Right atrium auricular region (tissue), 2 donors: ENCODE measurements at regions not wholly inside any gene's neighbourhood (a gene's known extent, or its start where the extent isn't known, plus 50 kb on each side); places are given as distances from the start of the nearest gene placed in this dataset.

Experiments
- DNase-seq: peaks from one replicate; pipeline ENCODE4 v3.0.0-alpha.2; 2019; ENCODE audit warnings: low spot score
- H3K27ac ChIP-seq, 2 donors: fragments of 200-600 bp; sonication (generic); 1 replicate in 1 of 2; 2 replicates in 1 of 2; pipeline ENCODE4 v1.5.1; 2016 to 2019
- H3K27me3 ChIP-seq, 2 donors: fragments of 200-600 bp; sonication (generic); one replicate each; pipeline versions ENCODE4 v1.5.1 to v1.6.0; 2017 to 2019
- H3K36me3 ChIP-seq: fragments of 200-600 bp; sonication (generic); one replicate; pipeline ENCODE4 v1.5.1; 2016
- H3K4me1 ChIP-seq, 2 donors: fragments of 200-600 bp; sonication (generic); one replicate each; pipeline versions ENCODE4 v1.5.1 to v1.6.0; 2017 to 2019
- H3K4me3 ChIP-seq, 2 donors: fragments of 200-600 bp; sonication (generic); 1 replicate in 1 of 2; 2 replicates in 1 of 2; pipeline ENCODE4 v1.5.1; 2017 to 2019; ENCODE audit warnings: mild to moderate bottlenecking in 1 of 2, moderate library complexity in 1 of 2
- H3K9me3 ChIP-seq, 2 donors: fragments of 200-600 bp; sonication (generic); one replicate each; pipeline ENCODE4 v1.5.1; 2019
- CTCF ChIP-seq, 2 donors: fragments of 200-600 bp; sonication (generic); IDR thresholded peaks; one replicate each; pipeline ENCODE4 v1.5.1; 2019; ENCODE audit warnings: antibody characterized with exemption in 2 of 2

GRCh38 chr2:156009293-156009692 lies 323.2 kb downstream of the NR4A2 start:
- Histone ChIP-seq H3K36me3 (no peaks in the 10 kb centered on the region), H3K4me3 (no peak overlapping the region), H3K9me3 (peaks cover 0 to 10% of the 10 kb centered on the region in 2 donors), H3K27me3 (no peaks in the 10 kb centered on the region), H3K27ac (no peak overlapping the region), H3K4me1 (no peaks in the 10 kb centered on the region)
- TF ChIP-seq CTCF (IDR thresholded peaks at IDR 0.05) = no peak
- no peak for DNase-seq

- H3K4me3 ChIP-seq = no peak overlapping the region
- TF ChIP-seq CTCF (IDR thresholded peaks at IDR 0.05) = no peak
- no peak overlapping the region for H3K27ac ChIP-seq
- peaks cover 0 to 10% of the 10 kb centered on the region in 2 donors for H3K9me3 ChIP-seq
- DNase-seq = no peak
- no peaks in the 10 kb centered on the region for H3K27me3 ChIP-seq
- no peaks in the 10 kb centered on the region for H3K4me1 ChIP-seq
- H3K36me3 ChIP-seq = no peaks in the 10 kb centered on the region
Observed at GRCh38 chr2:156006721-156007618, 325.6 kb downstream of the NR4A2 start.

- Histone ChIP-seq H3K36me3 (no peaks in the 10 kb centered on the region), H3K9me3 (peaks cover 0 to 7% of the 10 kb centered on the region in 2 donors), H3K27ac (no peak overlapping the region), H3K4me3 (no peak overlapping the region), H3K27me3 (no peaks in the 10 kb centered on the region), H3K4me1 (no peaks in the 10 kb centered on the region)
- no peak for DNase-seq
- no peak for TF ChIP-seq CTCF (IDR thresholded peaks at IDR 0.05)
Observed at GRCh38 chr2:156005999-156006712, 326.4 kb downstream of the NR4A2 start.

GRCh38 chr2:156005531-156005930 lies 327.0 kb downstream of the NR4A2 start:
- no peaks in the 10 kb centered on the region for H3K36me3 ChIP-seq
- no peak overlapping the region for H3K4me3 ChIP-seq
- H3K4me1 ChIP-seq = no peaks in the 10 kb centered on the region
- H3K9me3 ChIP-seq = peaks cover 0 to 1% of the 10 kb centered on the region in 2 donors
- H3K27ac ChIP-seq = no peak overlapping the region
- DNase-seq = no peak
- no peaks in the 10 kb centered on the region for H3K27me3 ChIP-seq
- TF ChIP-seq CTCF (IDR thresholded peaks at IDR 0.05) = no peak

GRCh38 chr2:156004459-156004858 lies 328.1 kb downstream of the NR4A2 start:
- H3K4me1 ChIP-seq = no peaks in the 10 kb centered on the region
- no peak overlapping the region for H3K27ac ChIP-seq
- H3K36me3 ChIP-seq = no peaks in the 10 kb centered on the region

More at GRCh38 chr2:156004459-156004858, 328.1 kb downstream of the NR4A2 start:
- Histone ChIP-seq H3K9me3 (no peaks in the 10 kb centered on the region), H3K27me3 (no peaks in the 10 kb centered on the region), H3K4me3 (no peak overlapping the region)
- no peak for DNase-seq
- no peak for TF ChIP-seq CTCF (IDR thresholded peaks at IDR 0.05)
